ENCODE measurements at regions not wholly inside any gene's neighbourhood (a gene's known extent, or its start where the extent isn't known, plus 50 kb on each side); places are given as distances from the start of the nearest gene placed in this dataset.

GRCh38 chr5:1692381-1692780 lies 107.3 kb downstream of the MRPL36 start:
- TF ChIP-seq POLR2AphosphoS5 (IDR thresholded peaks at IDR 0.05), result no peak
- no peak for TF ChIP-seq CTCF (IDR thresholded peaks at IDR 0.05 in 8 of 11, conservative IDR thresholded peaks at IDR 0.05 in 3 of 11)
- no peak for TF ChIP-seq POLR2A (IDR thresholded peaks at IDR 0.05)

Data from spleen (tissue), 7 donors.